ENCODE measurements at regions not wholly inside any gene's neighbourhood (a gene's known extent, or its start where the extent isn't known, plus 50 kb on each side); places are given as distances from the start of the nearest gene placed in this dataset.
A peak's percentile ranks its signal among the peaks of the same experiment; 100 is the strongest.

- Mint-ChIP-seq H3K4me3 (no peak overlapping the region), H3K27me3 (no peaks in the 10 kb centered on the region), H3K4me1 (peaks cover 37% of the 10 kb centered on the region), H3K36me3 (ENCODE audit: insufficient read depth) (peaks cover 1% of the 10 kb centered on the region), H3K27ac (ENCODE audit: low read depth) (no peak overlapping the region), H3K9me3 (no peaks in the 10 kb centered on the region)
- ATAC-seq (replicated peaks; ENCODE audit: extremely low read depth, poor library complexity, severe bottlenecking), result no peak
- no peak for DNase-seq (ENCODE audit: low spot score in 2 of 2)
These were observed 553.9 kb downstream of the VRK1 start for GRCh38 chr14:97350894-97351731.

- H3K4me3 Mint-ChIP-seq, result no peak overlapping the region
- ATAC-seq (replicated peaks; ENCODE audit: extremely low read depth, poor library complexity, severe bottlenecking) (no peak), DNase-seq (ENCODE audit: low spot score in 2 of 2) (no peak)
- no peaks in the 10 kb centered on the region for H3K27me3 Mint-ChIP-seq
- no peaks in the 10 kb centered on the region for H3K9me3 Mint-ChIP-seq
- peaks cover 1% of the 10 kb centered on the region for H3K36me3 Mint-ChIP-seq (ENCODE audit: insufficient read depth)
- no peak overlapping the region for H3K27ac Mint-ChIP-seq (ENCODE audit: low read depth)
- peaks cover 37% of the 10 kb centered on the region for H3K4me1 Mint-ChIP-seq
These were observed 555.9 kb downstream of the VRK1 start for GRCh38 chr14:97353102-97353501.

GRCh38 chr14:97354119-97354722 is 557.0 kb downstream of the VRK1 start:
- ATAC-seq (replicated peaks; ENCODE audit: extremely low read depth, poor library complexity, severe bottlenecking) (no peak), DNase-seq (ENCODE audit: low spot score in 2 of 2) (no peak)
- H3K27ac Mint-ChIP-seq (ENCODE audit: low read depth), result no peak overlapping the region
- H3K4me1 Mint-ChIP-seq, result peaks cover 37% of the 10 kb centered on the region
- no peak overlapping the region for H3K4me3 Mint-ChIP-seq
- H3K27me3 Mint-ChIP-seq, result no peaks in the 10 kb centered on the region
- H3K36me3 Mint-ChIP-seq (ENCODE audit: insufficient read depth), result peaks cover 1% of the 10 kb centered on the region
- H3K9me3 Mint-ChIP-seq, result no peaks in the 10 kb centered on the region

DNA sequence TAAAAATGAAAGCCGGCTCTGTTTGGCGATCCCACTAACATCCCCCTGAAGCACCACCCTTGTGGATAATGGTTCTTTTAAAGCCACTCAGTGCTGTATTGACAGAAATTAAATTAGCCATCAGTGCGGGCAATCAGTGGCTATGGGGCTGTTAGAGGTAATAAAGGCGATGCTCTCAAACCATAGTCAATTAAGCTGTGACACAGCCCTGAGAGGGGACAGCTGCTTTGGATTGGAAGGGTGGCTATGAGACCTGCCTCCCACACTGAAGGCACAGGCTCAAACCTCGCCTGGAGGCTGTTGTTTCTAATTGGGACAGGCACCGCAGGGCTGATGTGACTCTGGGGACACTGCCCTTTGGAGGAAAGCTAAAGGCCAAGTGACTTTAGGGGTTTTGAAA is 562.2 kb downstream of the VRK1 start:
- no peak overlapping the region for H3K4me3 Mint-ChIP-seq
- DNase-seq (ENCODE audit: low spot score in 2 of 2) (no peak), ATAC-seq (replicated peaks; ENCODE audit: extremely low read depth, poor library complexity, severe bottlenecking) (no peak)
- no peaks in the 10 kb centered on the region for H3K27me3 Mint-ChIP-seq
- H3K9me3 Mint-ChIP-seq, result no peaks in the 10 kb centered on the region
- peaks cover 17% of the 10 kb centered on the region for H3K4me1 Mint-ChIP-seq
- no peak overlapping the region for H3K27ac Mint-ChIP-seq (ENCODE audit: low read depth)
- H3K36me3 Mint-ChIP-seq (ENCODE audit: insufficient read depth), result peaks cover 1% of the 10 kb centered on the region

DNA sequence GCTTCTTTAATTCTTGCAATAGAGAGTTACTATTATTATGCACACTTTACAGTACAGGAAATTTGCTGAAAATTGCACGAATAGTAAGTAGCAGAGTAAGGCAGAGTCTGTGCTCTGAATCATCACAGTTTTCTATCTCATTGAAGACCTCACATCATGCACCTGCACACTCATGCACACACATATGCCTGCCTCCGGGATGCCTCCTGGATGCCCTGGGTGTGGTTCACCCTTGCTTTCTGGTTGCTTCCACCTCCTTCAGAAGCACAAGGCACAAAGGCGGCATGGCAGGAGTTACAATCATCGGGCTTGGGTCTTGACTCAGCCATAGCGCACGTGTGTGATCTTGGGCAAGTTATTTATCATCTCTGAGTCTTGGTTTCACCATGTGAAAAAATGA is 564.0 kb downstream of the VRK1 start:
- Mint-ChIP-seq H3K4me1 (peaks cover 5% of the 10 kb centered on the region), H3K9me3 (no peaks in the 10 kb centered on the region), H3K36me3 (ENCODE audit: insufficient read depth) (no peaks in the 10 kb centered on the region), H3K4me3 (no peak overlapping the region), H3K27ac (ENCODE audit: low read depth) (no peak overlapping the region), H3K27me3 (no peaks in the 10 kb centered on the region)
- ATAC-seq (replicated peaks; ENCODE audit: extremely low read depth, poor library complexity, severe bottlenecking) (no peak), DNase-seq (ENCODE audit: low spot score in 2 of 2) (no peak)

- peaks cover 5% of the 10 kb centered on the region for H3K4me1 Mint-ChIP-seq
- ATAC-seq (replicated peaks; ENCODE audit: extremely low read depth, poor library complexity, severe bottlenecking) (no peak), DNase-seq (ENCODE audit: low spot score in 2 of 2) (no peak)
- H3K27me3 Mint-ChIP-seq, result no peaks in the 10 kb centered on the region
- no peaks in the 10 kb centered on the region for H3K36me3 Mint-ChIP-seq (ENCODE audit: insufficient read depth)
- no peak overlapping the region for H3K27ac Mint-ChIP-seq (ENCODE audit: low read depth)
- no peaks in the 10 kb centered on the region for H3K9me3 Mint-ChIP-seq
- no peak overlapping the region for H3K4me3 Mint-ChIP-seq
These were observed 564.8 kb downstream of the VRK1 start for GRCh38 chr14:97361958-97362357.

DNA sequence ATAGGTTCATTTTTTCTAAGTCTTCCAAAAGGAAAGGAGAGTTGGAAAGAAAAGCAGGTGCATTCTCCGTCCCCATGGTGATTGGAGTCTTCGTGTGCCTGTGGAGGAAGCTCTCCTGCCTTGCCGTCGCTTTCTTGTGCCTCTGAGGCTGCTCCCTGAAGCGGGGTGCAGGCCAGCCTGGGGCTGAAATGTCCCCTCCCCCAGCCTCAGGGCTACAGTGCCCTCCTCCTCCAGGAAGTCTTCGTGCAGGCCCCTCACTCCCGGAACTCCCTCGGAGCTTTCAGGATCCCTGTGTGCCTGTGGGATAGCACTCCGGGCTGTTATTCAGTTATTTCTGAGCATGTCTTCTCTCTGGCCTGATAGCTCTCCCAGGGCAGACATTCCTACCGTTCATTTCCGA is 569.2 kb downstream of the VRK1 start:
- H3K27me3 Mint-ChIP-seq, result no peaks in the 10 kb centered on the region
- no peak overlapping the region for H3K27ac Mint-ChIP-seq (ENCODE audit: low read depth)
- H3K4me1 Mint-ChIP-seq, result peaks cover 5% of the 10 kb centered on the region
- H3K36me3 Mint-ChIP-seq (ENCODE audit: insufficient read depth), result peaks cover 2% of the 10 kb centered on the region
- ATAC-seq (replicated peaks; ENCODE audit: extremely low read depth, poor library complexity, severe bottlenecking) (no peak), DNase-seq (ENCODE audit: low spot score in 2 of 2) (no peak)
- no peak overlapping the region for H3K4me3 Mint-ChIP-seq
- H3K9me3 Mint-ChIP-seq, result no peaks in the 10 kb centered on the region

DNA sequence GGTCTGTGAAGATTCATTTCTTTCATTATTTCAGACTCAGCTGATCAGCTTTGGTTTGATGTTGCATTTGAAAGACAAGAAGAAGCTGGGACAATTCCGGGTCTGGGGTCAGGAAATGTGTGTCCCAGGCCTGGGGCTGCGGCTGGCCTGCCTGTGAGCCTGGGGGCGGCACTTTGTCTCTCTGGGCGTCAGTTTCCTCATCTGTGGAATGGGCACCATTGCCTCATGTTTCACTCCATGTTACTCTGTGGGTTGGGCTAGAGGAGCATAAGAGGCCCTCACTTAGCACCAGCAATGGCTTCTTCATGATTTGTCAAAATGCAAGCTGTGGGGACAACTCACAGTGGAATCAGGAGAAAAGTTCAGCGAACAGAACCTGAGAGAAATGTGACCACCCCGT is 570.1 kb downstream of the VRK1 start:
- Mint-ChIP-seq H3K36me3 (ENCODE audit: insufficient read depth) (peaks cover 2% of the 10 kb centered on the region), H3K9me3 (no peaks in the 10 kb centered on the region), H3K4me1 (peaks cover 5% of the 10 kb centered on the region), H3K27me3 (no peaks in the 10 kb centered on the region), H3K4me3 (no peak overlapping the region), H3K27ac (ENCODE audit: low read depth) (no peak overlapping the region)
- DNase-seq (ENCODE audit: low spot score in 2 of 2) (no peak), ATAC-seq (replicated peaks; ENCODE audit: extremely low read depth, poor library complexity, severe bottlenecking) (no peak)

DNA sequence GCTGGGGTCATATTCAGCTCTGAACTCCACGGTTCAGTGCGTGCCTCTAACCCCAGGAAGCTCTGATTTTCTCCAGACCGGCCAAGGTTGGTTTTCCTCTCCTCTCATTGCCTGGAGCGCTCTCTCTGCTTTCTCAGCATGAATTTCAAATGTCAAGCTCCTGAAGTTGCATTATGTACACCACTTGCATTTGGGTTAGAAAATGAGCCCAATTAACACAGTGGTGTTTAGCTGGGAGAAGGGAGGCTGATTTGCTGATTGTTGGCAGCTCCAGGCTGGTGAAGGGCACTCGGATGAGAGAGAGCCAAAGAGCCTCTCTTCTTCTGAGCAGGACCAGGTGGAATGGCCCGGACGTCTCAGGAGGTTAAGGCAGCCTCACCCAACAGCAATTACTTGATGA is 570.9 kb downstream of the VRK1 start:
- no peaks in the 10 kb centered on the region for H3K4me1 Mint-ChIP-seq
- no peaks in the 10 kb centered on the region for H3K27me3 Mint-ChIP-seq

GRCh38 chr14:97368900-97369564 is 571.9 kb downstream of the VRK1 start:
- Mint-ChIP-seq H3K4me1 (peaks cover 5% of the 10 kb centered on the region), H3K9me3 (no peaks in the 10 kb centered on the region), H3K27ac (ENCODE audit: low read depth) (no peak overlapping the region), H3K36me3 (ENCODE audit: insufficient read depth) (peaks cover 2% of the 10 kb centered on the region), H3K27me3 (no peaks in the 10 kb centered on the region), H3K4me3 (no peak overlapping the region)
- DNase-seq (ENCODE audit: low spot score in 2 of 2), result no peak
- no peak for ATAC-seq (replicated peaks; ENCODE audit: extremely low read depth, poor library complexity, severe bottlenecking)

More for the DNA sequence above, 570.9 kb downstream of the VRK1 start:
- no peak overlapping the region for H3K27ac Mint-ChIP-seq (ENCODE audit: low read depth)
- H3K9me3 Mint-ChIP-seq, result no peaks in the 10 kb centered on the region
- DNase-seq (ENCODE audit: low spot score in 2 of 2), result no peak
- H3K4me3 Mint-ChIP-seq, result no peak overlapping the region
- peaks cover 2% of the 10 kb centered on the region for H3K36me3 Mint-ChIP-seq (ENCODE audit: insufficient read depth)
- no peak for ATAC-seq (replicated peaks; ENCODE audit: extremely low read depth, poor library complexity, severe bottlenecking)

GRCh38 chr14:97369901-97370300 is 572.7 kb downstream of the VRK1 start:
- Mint-ChIP-seq H3K4me3 (no peak overlapping the region), H3K27me3 (no peaks in the 10 kb centered on the region)
- ATAC-seq (replicated peaks; ENCODE audit: extremely low read depth, poor library complexity, severe bottlenecking), result no peak

DNA sequence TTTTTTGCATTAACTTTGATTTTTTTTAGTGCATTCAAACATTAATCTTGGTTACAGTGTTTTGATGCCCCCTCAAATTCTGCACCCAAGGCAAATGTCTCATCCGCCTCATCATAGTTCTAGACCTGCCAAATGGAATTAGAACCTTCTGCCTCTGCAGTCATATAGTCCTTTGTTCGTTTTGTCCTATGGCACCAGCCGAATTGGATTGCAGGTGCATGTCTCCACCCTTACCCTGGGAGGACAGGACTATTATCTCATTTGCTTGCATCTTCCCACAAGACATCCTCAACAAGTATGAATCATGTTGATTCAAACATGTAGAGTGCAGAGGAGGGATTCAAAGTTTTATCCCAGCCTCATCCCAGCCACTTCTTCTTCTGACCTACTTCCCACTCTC is 579.1 kb downstream of the VRK1 start:
- Mint-ChIP-seq H3K4me1 (peaks cover 67% of the 10 kb centered on the region), H3K27me3 (no peaks in the 10 kb centered on the region), H3K36me3 (ENCODE audit: insufficient read depth) (peaks cover 6% of the 10 kb centered on the region), H3K27ac (ENCODE audit: low read depth) (no peak overlapping the region), H3K9me3 (no peaks in the 10 kb centered on the region), H3K4me3 (no peak overlapping the region)
- no peak for ATAC-seq (replicated peaks; ENCODE audit: extremely low read depth, poor library complexity, severe bottlenecking)
- no peak for DNase-seq (ENCODE audit: low spot score in 2 of 2)

More at GRCh38 chr14:97369901-97370300, 572.7 kb downstream of the VRK1 start:
- no peaks in the 10 kb centered on the region for H3K9me3 Mint-ChIP-seq
- peaks cover 13% of the 10 kb centered on the region for H3K4me1 Mint-ChIP-seq
- peaks cover 2% of the 10 kb centered on the region for H3K36me3 Mint-ChIP-seq (ENCODE audit: insufficient read depth)
- DNase-seq (ENCODE audit: low spot score in 2 of 2), result no peak
- H3K27ac Mint-ChIP-seq (ENCODE audit: low read depth), result no peak overlapping the region

- H3K4me1 Mint-ChIP-seq, result peaks cover 77% of the 10 kb centered on the region
- peak overlapping the region; percentile 79 for H3K27ac Mint-ChIP-seq (ENCODE audit: low read depth)
- H3K4me3 Mint-ChIP-seq, result peak overlapping the region; percentile 58
- H3K36me3 Mint-ChIP-seq (ENCODE audit: insufficient read depth), result peaks cover 6% of the 10 kb centered on the region
- DNase-seq (ENCODE audit: low spot score in 2 of 2) (no peak), ATAC-seq (replicated peaks; ENCODE audit: extremely low read depth, poor library complexity, severe bottlenecking) (no peak)
- no peaks in the 10 kb centered on the region for H3K27me3 Mint-ChIP-seq
- H3K9me3 Mint-ChIP-seq, result no peaks in the 10 kb centered on the region
These were observed 580.4 kb downstream of the VRK1 start for GRCh38 chr14:97377550-97377949.

Measured in central memory CD8-positive, alpha-beta T cell (primary cell).